H9 (cell line): ENCODE measurements at regions not wholly inside any gene's neighbourhood (a gene's known extent, or its start where the extent isn't known, plus 50 kb on each side); places are given as distances from the start of the nearest gene placed in this dataset.

Source experiments
- DNase-seq: peaks from one replicate; pipeline ENCODE4 v3.0.0-alpha.2; 2017
- H2AFZ ChIP-seq: one replicate; pipeline ENCODE4 v1.6.1; 2013; ENCODE audit warnings: mild to moderate bottlenecking, low read length, control low read depth, moderate library complexity
- H2AK5ac ChIP-seq: 2 replicates; pipeline ENCODE4 v1.6.1; 2013; ENCODE audit warnings: low read length, control low read depth, mixed read lengths; ENCODE audit not compliant: insufficient read length
- H2BK120ac ChIP-seq: one replicate; pipeline ENCODE4 v1.6.1; 2013; ENCODE audit warnings: low read depth, mild to moderate bottlenecking, low read length, control low read depth, inconsistent platforms; ENCODE audit not compliant: poor library complexity, severe bottlenecking
- H2BK12ac ChIP-seq: 2 replicates; pipeline ENCODE4 v1.6.1; 2013; ENCODE audit warnings: low read length, control low read depth, mixed read lengths, low read depth; ENCODE audit not compliant: insufficient read length
- H2BK15ac ChIP-seq: 2 replicates; pipeline ENCODE4 v1.6.1; 2013; ENCODE audit warnings: low read depth, low read length, control low read depth
- H2BK20ac ChIP-seq: one replicate; pipeline ENCODE4 v1.6.1; 2013; ENCODE audit warnings: low read depth, mild to moderate bottlenecking, low read length, control low read depth, inconsistent platforms; ENCODE audit not compliant: poor library complexity, severe bottlenecking
- H2BK5ac ChIP-seq: 2 replicates; pipeline ENCODE4 v1.6.1; 2013; ENCODE audit warnings: low read length, control low read depth, mixed read lengths; ENCODE audit not compliant: insufficient read length
- H3K14ac ChIP-seq: 2 replicates; pipeline ENCODE4 v1.6.1; 2013; ENCODE audit warnings: low read length, control low read depth; ENCODE audit not compliant: insufficient read depth
- H3K18ac ChIP-seq: 2 replicates; pipeline ENCODE4 v1.6.1; 2013; ENCODE audit warnings: low read depth, mild to moderate bottlenecking, mixed read lengths, low read length, control low read depth; ENCODE audit not compliant: insufficient read length
- H3K23ac ChIP-seq: 2 replicates; pipeline ENCODE4 v1.6.1; 2013; ENCODE audit warnings: low read length, control low read depth, mixed read lengths, low read depth; ENCODE audit not compliant: insufficient read length
- H3K23me2 ChIP-seq: 2 replicates; pipeline ENCODE4 v1.6.1; 2013; ENCODE audit warnings: low read depth, mild to moderate bottlenecking, mixed read lengths, low read length, control low read depth; ENCODE audit not compliant: insufficient read length, poor library complexity, severe bottlenecking
- H3K27ac ChIP-seq: 2 replicates; pipeline ENCODE4 v1.5.1; 2013; ENCODE audit warnings: low read length, control low read depth, mixed read lengths, low read depth; ENCODE audit not compliant: insufficient read length
- H3K27me3 ChIP-seq: 2 replicates; pipeline ENCODE4 v1.6.1; 2013; ENCODE audit warnings: low read length, control low read depth, inconsistent platforms; ENCODE audit not compliant: insufficient read depth
- H3K4ac ChIP-seq: 2 replicates; pipeline ENCODE4 v1.6.1; 2013; ENCODE audit warnings: low read depth, mild to moderate bottlenecking, control low read depth, inconsistent platforms, low read length, moderate library complexity
- H3K4me1 ChIP-seq: 2 replicates; pipeline ENCODE4 v1.6.1; 2013; ENCODE audit warnings: low read length, control low read depth, inconsistent platforms; ENCODE audit not compliant: insufficient read depth
- H3K4me2 ChIP-seq: 2 replicates; pipeline ENCODE4 v1.6.1; 2013; ENCODE audit warnings: low read length, control low read depth, mixed read lengths; ENCODE audit not compliant: insufficient read length, insufficient read depth
- H3K56ac ChIP-seq: 2 replicates; pipeline ENCODE4 v1.6.1; 2013; ENCODE audit warnings: low read depth, mild to moderate bottlenecking, mixed read lengths, low read length, control low read depth; ENCODE audit not compliant: insufficient read length
- H3K79me1 ChIP-seq: 2 replicates; pipeline ENCODE4 v1.6.1; 2013; ENCODE audit warnings: low read depth, mild to moderate bottlenecking, moderate library complexity, low read length, control low read depth, inconsistent platforms; ENCODE audit not compliant: insufficient read depth, poor library complexity, severe bottlenecking
- H3K79me2 ChIP-seq: 2 replicates; pipeline ENCODE4 v1.6.1; 2013; ENCODE audit warnings: low read length, control low read depth, inconsistent platforms; ENCODE audit not compliant: insufficient read depth
- H3K9ac ChIP-seq: 2 replicates; pipeline ENCODE4 v1.6.1; 2013; ENCODE audit warnings: low read length, control low read depth, mixed read lengths; ENCODE audit not compliant: insufficient read length; ENCODE audit errors: extremely low read depth
- H3K9me3 ChIP-seq: one replicate; pipeline ENCODE4 v1.6.1; 2013; ENCODE audit warnings: low read depth, low read length, inconsistent platforms; ENCODE audit not compliant: control insufficient read depth
- H3T11ph ChIP-seq: one replicate; pipeline ENCODE4 v1.6.1; 2013; ENCODE audit warnings: mild to moderate bottlenecking, low read length, control low read depth, inconsistent platforms
- H4K20me1 ChIP-seq: one replicate; pipeline ENCODE4 v1.6.1; 2013; ENCODE audit not compliant: control insufficient read depth, insufficient read length, insufficient read depth
- H4K5ac ChIP-seq: 2 replicates; pipeline ENCODE4 v1.6.1; 2013; ENCODE audit warnings: low read depth, mild to moderate bottlenecking, mixed read lengths, low read length, control low read depth; ENCODE audit not compliant: insufficient read length
- H4K8ac ChIP-seq: replicated peaks from 2 replicates; pipeline ENCODE4 v1.6.1; 2013; ENCODE audit warnings: low read length, control low read depth, mixed read lengths, low read depth; ENCODE audit not compliant: insufficient read length
- H4K91ac ChIP-seq: 2 replicates; pipeline ENCODE4 v1.6.1; 2013; ENCODE audit warnings: low read depth, mild to moderate bottlenecking, moderate library complexity, mixed read lengths, low read length, control low read depth; ENCODE audit not compliant: insufficient read length
- H3K27ac Mint-ChIP-seq, 3 experiments: 2 replicates in 2 of 3; 3 replicates in 1 of 3; pipeline ENCODE4 v1.8.0; 2020 to 2021; ENCODE audit warnings: mixed read lengths in 3 of 3, mild to moderate bottlenecking in 1 of 3, moderate library complexity in 1 of 3
- H3K27me3 Mint-ChIP-seq: 2 replicates; pipeline ENCODE4 v1.8.0; 2021; ENCODE audit warnings: low read depth, mild to moderate bottlenecking, moderate library complexity, mixed read lengths
- H3K36me3 Mint-ChIP-seq, 3 experiments: 2 replicates in 2 of 3; 3 replicates in 1 of 3; pipeline ENCODE4 v1.8.0; 2020 to 2021; ENCODE audit warnings: low read depth in 3 of 3, mixed read lengths in 3 of 3; ENCODE audit not compliant: insufficient read depth in 1 of 3
- H3K4me1 Mint-ChIP-seq, 2 experiments: 2 replicates each; pipeline ENCODE4 v1.8.0; 2020; ENCODE audit warnings: mixed read lengths in 2 of 2
- H3K4me3 Mint-ChIP-seq, 2 experiments: 2 replicates in 1 of 2; 3 replicates in 1 of 2; pipeline ENCODE4 v1.8.0; 2020 to 2021; ENCODE audit warnings: mild to moderate bottlenecking in 2 of 2, mixed read lengths in 2 of 2, moderate library complexity in 1 of 2
- H3K9me3 Mint-ChIP-seq, 2 experiments: 2 replicates in 1 of 2; 3 replicates in 1 of 2; pipeline ENCODE4 v1.8.0; 2020; ENCODE audit warnings: mild to moderate bottlenecking in 2 of 2, mixed read lengths in 2 of 2, moderate library complexity in 1 of 2
- CTCF ChIP-seq: fragments of 200-600 bp; sonication (generic); conservative IDR thresholded peaks from 3 replicates; pipeline ENCODE4 v1.8.0; 2021; ENCODE audit warnings: antibody characterized with exemption, mild to moderate bottlenecking
- WGBS: extraction: QIAGEN DNeasy Blood & Tissue Kit; methylation state at CpG from one replicate; pipeline ENCODE4 v1.1.7; 2013; ENCODE audit warnings: missing lambda C conversion rate, low lambda C conversion rate, mixed read lengths; ENCODE audit not compliant: insufficient read length; ENCODE audit errors: extremely low coverage; 5-methylcytosine and 5-hydroxymethylcytosine counted together

GRCh38 chr6:4607793-4608192 is 168.4 kb upstream of the CDYL start:
- WGBS = no CpG with 5 or more reads among the region's 6 CpGs
- no peak overlapping the region for H4K91ac ChIP-seq
- H3K4ac ChIP-seq = no peak overlapping the region
- H3K9me3 Mint-ChIP-seq = no peaks in the 10 kb centered on the region; a peak in 2 of 5 replicates
- no peaks in the 10 kb centered on the region for H3K79me1 ChIP-seq
- peaks cover 9% of the 10 kb centered on the region for H3K27me3 Mint-ChIP-seq
- no peak overlapping the region for H3K4me2 ChIP-seq
- no peaks in the 10 kb centered on the region for H3K79me2 ChIP-seq
- H3K36me3 Mint-ChIP-seq = no peaks in the 10 kb centered on the region; a peak in 1 of 7 replicates
- H2BK12ac ChIP-seq = no peak overlapping the region
- no peak overlapping the region for H2BK20ac ChIP-seq
- no peaks in the 10 kb centered on the region for H4K20me1 ChIP-seq
- H3K4me1 Mint-ChIP-seq = peaks cover 6 to 7% of the 10 kb centered on the region in 2 experiments; a peak in 3 of 4 replicates
- no peak overlapping the region for H3K27ac Mint-ChIP-seq
- no peak overlapping the region for H3K23ac ChIP-seq
- H2AFZ ChIP-seq = no peak overlapping the region
- H3K23me2 ChIP-seq = no peaks in the 10 kb centered on the region
- H2BK120ac ChIP-seq = no peak overlapping the region
- H4K5ac ChIP-seq = no peak overlapping the region
- H3K4me3 Mint-ChIP-seq = no peak overlapping the region
- H3K56ac ChIP-seq = no peak overlapping the region
- H3K27ac ChIP-seq = no peak overlapping the region
- no peak overlapping the region for H3K18ac ChIP-seq
- no peaks in the 10 kb centered on the region for H3K27me3 ChIP-seq
- no peak overlapping the region for H2AK5ac ChIP-seq
- H4K8ac ChIP-seq = no peak overlapping the region
- DNase-seq = no peak
- no peaks in the 10 kb centered on the region for H3K9me3 ChIP-seq
- H2BK5ac ChIP-seq = no peak overlapping the region
- TF ChIP-seq CTCF = no peak
- H2BK15ac ChIP-seq = no peak overlapping the region
- H3K9ac ChIP-seq = no peak overlapping the region
- no peak overlapping the region for H3T11ph ChIP-seq
- no peak overlapping the region for H3K14ac ChIP-seq
- H3K4me1 ChIP-seq = no peaks in the 10 kb centered on the region
